Putamen (tissue), 1 donor: ENCODE measurements at regions not wholly inside any gene's neighbourhood (a gene's known extent, or its start where the extent isn't known, plus 50 kb on each side); places are given as distances from the start of the nearest gene placed in this dataset.
A peak's percentile ranks its signal among the peaks of the same experiment; 100 is the strongest.

ENCODE experiments used
- DNase-seq: peaks from one replicate; pipeline ENCODE4 v3.0.0-alpha.2; 2016; ENCODE audit warnings: low spot score

DNA sequence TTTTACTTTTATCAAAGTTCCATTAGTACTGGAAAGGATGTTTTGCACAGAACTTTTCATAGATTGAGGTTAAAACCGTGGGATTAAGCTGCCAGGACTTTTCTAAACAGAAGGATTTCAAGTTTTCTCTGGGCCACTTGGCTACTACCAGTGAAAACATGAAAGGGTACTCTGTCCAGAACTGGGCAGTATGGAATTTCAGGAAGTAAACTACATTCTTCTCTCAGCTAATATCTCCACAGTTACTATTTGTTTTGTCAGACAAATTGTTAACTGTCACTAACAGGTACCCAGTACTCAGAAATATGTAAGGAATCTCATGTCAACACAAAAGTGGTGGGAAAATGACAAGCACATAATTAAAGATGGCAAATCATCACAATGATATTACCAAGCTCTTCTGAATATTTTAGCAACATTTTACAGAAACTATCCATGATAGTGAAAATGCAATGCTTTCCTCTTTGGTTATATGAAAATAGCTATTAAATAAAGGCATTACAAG lies 454.4 kb downstream of the C4orf33 start:
- DNase-seq, result no peak

DNA sequence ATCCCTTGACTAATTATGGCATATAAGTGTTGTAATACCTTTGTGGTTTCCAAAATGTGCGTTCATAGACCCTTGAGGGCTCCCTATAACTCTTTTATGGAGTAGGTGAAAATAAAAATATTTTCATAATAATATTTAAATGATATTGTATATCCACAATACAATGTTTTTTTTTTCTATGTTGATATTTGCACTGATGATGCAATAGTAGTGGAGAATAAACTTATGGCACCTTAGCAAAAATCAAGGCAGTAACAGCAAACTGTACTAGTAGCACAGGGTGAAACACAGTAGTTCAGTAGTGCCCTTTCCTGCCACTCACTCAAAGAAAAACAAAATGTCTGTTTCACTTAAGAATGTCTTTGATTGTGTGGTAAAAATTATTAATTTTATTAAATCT lies 465.3 kb downstream of the C4orf33 start:
- no peak for DNase-seq

DNA sequence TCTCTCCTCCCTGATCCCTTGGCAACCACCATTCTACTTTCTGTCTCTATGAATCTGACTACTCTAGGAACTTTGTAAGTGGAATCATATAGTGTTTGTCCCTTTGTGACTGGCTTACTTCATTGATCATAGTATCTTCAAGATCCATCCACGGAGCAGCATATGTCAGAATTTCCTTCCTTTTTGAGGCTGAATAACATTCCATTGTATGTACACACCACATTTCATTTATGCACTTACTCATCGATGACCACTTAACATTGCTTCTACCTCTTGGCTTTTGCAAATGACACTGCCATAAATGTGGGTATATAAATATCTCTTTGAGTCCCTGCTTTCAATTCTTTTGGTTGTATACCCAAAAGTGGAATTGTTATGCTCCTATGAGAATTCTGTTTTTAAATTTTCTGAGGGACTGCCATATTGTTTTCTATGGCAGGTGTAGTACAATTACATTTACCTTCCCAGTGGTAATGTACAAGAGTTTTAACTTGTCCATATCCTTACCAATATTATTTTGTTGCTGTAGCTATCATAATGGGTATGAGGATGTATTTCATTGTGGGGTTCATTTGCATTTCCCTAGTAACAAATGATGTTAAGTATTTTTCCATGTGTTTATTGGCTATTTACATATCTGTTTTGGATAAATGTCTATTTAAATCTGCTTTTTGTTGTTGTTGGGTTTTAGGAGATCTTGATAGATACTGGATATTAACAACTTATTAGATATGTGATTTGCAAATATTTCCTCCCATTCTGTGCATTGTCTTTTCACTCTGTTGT lies 466.1 kb downstream of the C4orf33 start:
- DNase-seq, result no peak

DNA sequence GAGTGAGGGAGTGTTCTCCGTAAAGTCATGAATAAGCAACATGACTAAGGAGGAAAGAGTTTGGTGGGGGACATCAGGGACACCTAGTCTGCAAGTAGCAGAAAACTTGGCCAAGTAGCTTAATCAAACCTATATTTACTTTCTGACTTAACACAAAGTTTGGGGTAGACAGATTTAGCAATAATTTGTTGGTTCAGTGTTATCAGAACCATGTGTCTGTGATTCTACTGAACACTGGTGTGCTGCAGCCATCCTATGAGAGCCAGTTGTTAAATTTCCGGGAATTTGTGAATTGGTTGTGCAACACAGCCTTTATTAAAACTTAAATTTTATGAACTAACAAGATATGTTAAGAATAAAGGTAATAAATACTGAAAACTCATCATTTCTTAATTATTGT lies 469.3 kb downstream of the C4orf33 start:
- DNase-seq, result no peak

DNA sequence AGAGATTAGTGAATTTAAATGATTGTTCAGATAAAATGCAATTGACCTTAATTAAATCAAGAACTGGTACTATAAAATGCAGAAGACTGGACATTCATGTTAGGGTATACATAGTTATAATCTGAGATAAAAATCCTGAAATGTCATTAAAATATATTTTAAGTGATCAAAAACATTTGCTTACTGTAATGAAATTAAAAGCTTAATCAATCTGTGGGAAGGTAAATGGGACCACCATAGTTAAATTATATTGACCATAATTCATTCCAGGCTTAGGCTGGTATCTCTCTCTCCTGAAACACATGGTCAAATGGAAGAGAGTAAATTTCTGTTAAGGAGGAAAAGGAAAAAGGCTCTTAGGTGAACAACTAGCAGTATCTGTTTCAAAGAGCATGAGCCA lies 474.4 kb downstream of the C4orf33 start:
- no peak for DNase-seq

DNA sequence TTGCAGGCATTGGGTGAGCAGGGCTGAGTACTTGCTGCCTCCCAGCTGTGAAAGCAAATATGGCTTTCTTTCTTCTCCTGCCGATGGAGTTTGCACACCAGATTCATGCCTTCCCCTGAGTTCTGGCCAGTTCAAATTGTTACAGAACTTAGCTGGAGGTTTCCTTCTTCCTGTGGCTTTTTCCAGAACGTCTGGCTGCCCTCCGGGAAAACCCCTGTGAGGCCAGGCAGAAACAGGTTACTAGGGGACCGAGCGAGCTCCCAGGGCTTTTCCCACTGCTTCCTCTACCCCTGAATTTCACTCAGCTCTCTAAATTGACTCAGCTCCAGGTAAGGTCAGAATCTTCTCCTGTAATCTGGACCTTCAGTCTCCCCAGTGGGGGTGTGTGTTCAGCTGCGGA lies 482.4 kb downstream of the C4orf33 start:
- DNase-seq, result no peak

DNA sequence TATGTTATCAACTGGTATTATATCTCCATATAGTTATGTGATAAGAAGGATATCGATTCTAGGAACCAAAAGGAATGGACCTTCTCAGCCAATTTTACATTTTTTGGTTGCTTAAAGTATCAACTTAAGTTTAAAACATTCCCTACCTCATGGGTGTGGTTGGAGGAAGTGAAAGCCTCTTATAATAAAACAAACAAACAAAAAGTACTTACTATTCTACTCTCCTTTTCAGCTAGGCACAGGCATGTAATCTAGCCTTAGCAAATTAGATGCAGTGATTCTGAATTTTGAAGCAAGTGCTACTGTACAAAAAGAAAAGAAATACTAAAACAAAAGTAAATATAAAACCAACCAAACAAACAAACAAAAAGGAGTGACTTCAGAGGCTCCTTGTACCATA lies 485.4 kb downstream of the C4orf33 start:
- DNase-seq, result no peak

DNA sequence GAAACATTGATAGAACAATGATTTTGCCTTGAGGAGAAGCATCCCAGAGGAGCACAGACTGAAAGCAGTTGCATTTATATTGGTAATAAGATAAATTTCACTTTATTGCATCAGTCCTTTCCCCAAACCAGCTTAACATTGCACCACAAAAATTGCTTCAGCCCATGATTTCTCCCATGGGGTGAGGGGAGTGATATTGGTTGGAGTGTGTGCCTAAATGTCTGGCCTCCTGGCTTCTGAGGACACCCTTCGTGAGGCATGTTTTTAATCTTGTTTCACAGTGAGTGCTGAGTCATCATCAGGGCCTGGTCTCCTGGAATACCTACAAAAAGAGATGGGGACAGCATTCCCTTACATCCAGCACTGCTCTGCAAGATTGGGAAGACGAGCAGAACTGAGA lies 487.9 kb downstream of the C4orf33 start:
- DNase-seq, result no peak

DNA sequence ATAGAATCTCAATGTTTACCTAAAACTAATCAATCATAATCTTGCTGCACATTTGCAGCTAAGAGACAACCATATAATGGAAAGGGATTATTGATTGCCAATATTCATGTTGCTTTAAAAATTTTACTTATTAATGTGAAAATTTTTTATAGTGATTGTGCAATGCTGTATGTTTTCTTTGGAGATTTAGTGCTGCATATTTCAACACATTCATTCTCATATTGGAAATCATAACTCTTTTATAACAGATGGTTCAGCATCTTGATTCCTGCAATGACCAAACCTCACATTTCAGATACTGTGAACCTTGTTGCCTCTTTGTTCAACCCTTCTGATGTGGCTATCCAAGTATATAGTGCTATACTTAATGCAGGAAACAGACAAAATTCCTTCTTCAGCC lies 502.6 kb downstream of the C4orf33 start:
- no peak for DNase-seq

DNA sequence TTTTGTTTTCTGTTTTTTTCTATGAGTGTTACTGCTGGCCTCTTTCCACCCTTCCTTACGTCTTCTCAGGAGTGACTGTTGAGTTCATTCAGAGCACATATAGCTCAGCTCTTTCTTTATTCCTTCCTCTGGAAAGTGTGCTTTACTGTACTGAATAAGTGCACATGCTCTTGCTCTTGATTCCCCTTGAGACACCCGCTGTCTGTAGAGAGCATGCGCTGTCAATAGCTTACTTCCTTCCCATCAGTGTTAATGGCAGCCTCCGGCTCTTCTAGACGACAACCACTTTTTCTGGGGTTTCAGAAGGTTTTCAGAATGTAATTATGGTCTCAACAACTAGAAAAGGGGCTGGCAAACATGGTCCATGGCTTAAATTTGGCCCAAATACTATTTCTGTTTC lies 504.9 kb downstream of the C4orf33 start:
- no peak for DNase-seq

DNA sequence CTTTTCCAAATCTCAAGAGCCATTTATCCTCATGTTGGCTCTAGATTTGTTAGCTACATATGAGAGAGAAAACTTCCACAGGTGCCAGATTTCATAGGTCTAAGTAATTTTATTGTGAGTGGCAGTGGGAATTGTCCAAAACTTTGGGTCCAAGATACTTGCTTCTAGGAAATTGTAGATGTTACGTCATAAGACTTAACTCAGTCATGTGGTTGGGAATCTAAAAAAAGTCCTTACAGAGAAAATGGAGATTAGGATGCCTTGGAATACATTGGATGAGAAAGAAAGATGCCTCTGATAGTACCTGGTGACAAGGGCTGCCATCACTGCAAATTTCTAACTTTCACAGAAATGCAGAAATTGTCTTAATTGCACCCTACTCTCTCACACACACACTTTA lies 506.5 kb downstream of the C4orf33 start:
- no peak for DNase-seq

DNA sequence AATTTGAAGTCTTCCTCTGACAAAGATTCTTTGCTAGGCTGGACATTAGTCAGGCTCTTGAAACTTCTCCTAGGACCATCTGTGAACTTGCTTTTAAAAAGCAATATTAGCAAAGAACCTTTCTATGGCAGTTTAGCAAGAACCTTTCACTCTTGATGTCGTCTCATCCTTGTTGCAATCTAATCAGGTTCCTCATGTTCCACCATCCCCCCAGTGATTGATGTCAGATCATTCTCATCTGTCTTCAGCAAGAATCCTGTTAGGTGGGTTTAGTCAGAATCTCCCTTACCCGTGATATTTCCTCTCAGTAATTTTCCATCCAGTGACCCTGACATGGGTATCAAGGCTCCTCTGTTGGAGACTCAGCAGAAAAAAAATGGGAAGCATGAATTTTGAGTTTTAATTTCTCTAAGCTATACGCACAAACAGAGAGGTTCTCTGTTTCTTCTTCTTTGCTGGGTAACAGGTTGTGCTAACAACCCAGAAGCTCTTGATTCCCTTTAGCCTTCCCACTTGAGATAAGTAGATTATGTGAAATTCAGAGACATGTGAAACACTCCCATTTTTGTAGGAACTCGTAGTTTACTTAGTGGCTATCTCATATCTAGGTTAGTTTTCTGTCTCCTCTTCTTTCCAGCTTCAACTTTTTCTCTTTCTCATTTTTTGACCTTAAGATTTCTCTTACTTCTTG lies 507.4 kb downstream of the C4orf33 start:
- no peak for DNase-seq

DNA sequence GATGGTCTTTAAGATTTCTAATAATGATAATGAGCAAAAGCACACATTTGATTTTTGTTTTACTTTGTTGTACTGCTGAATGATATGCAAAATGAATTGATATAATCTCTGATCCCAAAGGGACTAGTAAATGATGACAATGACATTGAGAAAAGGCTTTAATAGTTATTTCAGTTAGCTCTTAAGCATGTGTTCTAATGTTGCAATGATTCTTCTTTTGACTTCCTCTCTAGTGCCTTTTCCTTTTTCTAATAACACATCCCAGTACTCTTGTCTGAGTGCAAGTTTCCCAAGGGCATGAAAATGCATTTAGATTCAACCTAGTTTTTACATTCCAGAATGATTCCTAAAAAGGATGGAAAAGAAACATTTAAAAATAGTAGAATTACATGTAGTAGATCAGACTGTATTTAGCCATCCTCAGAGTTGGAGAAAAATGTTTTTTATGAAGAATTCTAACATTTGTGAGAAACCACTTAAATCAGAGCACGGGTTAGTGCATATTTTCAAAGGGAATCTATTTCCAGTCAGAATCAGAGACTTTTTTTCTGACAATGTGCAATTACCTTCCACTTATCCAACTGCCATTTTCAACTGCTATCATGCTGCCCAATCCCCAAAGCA lies 508.8 kb downstream of the C4orf33 start:
- no peak for DNase-seq

DNA sequence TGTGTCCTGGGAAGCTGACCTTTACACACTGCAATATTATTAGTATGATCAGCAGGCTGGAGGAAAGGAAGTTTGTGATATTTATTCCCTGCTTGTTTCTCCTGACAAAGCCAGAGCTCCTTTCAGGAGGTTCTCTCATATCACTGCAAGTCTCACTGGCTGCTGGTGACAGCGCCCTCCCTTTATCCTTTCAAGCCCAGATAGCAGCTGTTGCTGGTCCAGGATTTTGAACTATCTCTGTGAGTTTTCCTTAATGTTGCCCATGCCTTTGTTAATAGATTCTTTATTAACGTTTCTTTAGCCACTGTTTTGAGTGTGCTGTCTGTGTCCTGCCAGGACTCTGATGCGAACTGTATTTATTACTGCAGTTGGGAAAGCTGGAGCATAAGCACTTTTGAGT lies 518.7 kb downstream of the C4orf33 start:
- no peak for DNase-seq

DNA sequence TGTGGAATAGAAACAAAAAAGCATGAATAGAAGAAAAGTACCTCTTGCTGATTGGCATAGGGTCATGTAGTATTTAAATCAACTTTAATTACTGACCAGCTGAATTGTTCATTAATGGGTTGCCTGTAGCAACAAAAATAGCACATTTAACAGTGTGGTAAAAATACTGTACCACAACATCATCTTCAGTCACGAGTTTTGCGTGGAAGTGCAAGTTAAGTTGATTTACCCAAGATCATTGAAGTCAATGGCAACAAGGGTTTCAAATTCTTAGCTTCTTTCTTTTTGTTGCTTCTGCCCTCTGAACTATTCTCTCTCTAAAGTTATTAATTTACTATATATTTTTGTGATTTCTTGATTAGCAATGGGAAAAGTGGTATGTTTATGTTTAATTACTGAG lies 526.6 kb downstream of the C4orf33 start:
- DNase-seq, result no peak

DNA sequence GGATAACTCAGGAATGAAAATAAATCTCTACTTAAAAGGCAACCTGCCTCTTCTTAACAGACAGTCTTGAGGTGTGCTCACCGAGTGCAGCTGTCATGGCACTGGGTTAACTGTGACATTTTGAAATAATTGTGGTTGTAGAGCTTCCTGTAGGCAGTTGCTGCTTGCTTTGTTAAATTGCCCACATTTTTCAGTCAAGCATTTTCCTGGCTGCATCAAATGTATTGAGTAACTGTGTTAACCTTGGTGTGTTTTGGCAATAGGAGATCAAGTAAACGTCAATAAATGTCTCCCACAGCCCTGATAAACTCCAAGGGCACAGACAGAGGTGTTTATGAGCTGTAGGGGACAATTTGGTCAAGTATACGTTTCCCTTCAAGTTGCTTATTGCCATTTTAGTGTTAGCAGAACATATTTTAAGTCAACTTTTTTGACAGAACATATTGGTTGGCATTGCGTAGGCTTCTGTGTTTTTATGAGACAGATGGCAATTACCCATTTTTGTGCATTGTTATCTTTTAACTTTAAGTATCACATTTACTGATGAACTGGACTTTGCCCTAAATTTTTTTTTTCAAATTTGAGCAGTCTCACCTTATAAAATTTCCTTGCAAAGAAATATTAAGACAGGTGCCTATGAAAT lies 527.4 kb downstream of the C4orf33 start:
- DNase-seq, result no peak

DNA sequence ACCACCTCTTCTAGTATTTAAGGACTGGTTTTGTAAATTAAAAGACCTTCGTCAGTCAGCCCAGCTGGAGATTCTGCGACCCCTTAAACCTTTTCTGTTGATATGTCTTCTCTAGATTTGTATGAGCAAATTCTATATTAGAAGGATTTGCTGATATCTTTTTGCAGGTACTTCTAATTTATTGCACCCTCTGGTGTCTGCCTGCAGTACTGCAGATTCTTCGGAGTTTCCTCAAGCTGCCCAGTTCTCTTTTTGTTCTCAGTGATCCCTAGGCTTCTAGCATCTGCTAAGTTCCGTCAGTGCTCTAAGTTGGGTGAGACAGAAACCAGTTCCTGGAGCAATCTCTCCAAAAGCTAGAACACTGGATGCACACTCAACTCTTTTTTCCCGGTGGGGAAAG lies 545.2 kb downstream of the C4orf33 start:
- peak; percentile 28 for DNase-seq

DNA sequence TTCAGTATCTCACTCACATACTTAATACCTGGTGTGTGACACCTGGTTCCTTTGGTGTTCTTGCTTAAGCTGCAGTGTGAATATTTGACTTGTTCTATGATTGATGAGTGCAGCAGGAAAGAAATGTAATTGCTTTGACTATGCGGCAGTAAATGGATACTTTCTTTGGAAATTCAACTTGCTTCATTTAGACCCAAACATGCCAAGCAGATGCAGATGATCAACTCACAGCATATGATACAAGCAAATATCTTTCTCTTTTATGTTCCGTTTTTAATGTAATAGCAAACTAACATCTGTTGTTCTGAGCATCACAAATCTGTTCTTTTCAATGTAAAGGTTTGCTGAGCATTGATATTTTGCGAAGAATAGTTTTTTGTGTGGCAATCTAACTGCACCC lies 549.5 kb downstream of the C4orf33 start:
- DNase-seq, result no peak

DNA sequence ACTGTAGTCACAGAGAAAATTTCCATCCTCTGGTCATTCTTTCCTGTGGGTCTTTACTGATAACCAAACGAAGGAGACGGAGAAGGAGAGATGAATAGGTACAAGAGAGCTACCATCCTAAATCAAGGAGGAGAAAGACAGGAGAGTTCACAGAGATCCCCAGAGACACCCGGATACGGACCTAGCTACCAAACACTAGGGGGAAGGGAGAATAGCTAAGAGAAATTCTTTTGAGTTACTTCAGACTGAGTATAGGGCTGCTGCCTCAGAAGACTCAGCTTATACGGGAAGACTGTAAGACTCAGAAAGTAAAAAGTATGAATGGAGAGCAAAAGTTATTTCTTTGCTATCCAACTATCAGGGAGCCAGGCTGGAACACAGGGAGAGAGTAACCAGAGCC lies 572.1 kb downstream of the C4orf33 start:
- no peak for DNase-seq

DNA sequence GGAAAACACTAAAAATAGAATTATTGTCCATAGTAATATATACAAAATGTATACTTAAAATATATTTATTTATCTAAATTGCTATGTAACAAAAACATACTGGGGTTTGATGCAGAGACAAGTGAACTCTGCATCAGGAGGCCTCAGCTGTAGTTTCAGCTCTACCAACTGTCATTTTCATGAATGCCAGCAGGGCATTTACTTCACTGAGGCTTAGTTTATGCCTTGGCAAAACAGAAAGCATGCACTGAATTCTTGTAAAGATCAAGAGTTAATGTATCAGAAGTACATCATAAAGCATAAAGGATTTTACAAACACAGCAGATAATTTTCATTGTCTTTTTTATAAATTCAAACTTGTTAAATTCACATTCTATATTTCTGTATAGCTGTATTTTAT lies 577.0 kb downstream of the C4orf33 start:
- DNase-seq, result no peak

DNA sequence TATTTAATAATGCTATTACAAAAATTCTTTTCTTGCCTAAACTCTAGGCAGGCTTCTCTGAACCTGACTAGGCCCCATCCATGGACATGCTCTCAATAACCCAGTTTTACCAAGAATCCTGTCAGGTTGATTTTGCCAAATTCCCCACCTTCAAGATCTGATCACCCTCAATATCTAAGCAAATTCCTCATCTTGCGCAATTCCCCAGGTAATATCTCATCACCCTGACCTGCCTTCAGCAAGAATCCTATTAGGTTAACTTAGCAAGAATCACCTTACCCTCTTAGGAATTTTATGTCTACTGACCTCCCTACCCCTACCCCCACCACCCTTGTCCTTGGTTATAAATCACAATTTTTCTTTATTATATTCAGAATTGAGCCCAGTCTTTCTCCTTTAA lies 579.1 kb downstream of the C4orf33 start:
- DNase-seq, result no peak

DNA sequence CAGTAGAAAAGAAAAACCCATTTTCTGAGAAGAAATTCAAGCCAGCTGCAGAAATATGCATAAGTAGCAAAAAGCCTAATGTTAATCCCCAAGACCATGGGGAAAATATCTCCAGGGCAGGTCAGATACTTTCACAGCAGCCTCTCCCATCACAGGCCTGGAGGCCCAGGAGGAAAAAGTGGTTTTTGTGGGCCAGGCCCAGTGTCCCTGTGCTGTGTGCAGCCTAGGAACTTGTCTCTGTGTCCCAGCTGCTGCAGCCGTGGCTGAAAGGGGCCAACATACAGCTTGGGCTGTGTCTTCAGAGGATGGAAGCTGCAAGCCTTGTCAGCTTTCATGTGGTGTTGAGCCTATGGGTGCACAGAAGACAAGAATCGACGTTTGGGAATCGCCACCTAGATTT lies 581.0 kb downstream of the C4orf33 start:
- DNase-seq, result no peak

DNA sequence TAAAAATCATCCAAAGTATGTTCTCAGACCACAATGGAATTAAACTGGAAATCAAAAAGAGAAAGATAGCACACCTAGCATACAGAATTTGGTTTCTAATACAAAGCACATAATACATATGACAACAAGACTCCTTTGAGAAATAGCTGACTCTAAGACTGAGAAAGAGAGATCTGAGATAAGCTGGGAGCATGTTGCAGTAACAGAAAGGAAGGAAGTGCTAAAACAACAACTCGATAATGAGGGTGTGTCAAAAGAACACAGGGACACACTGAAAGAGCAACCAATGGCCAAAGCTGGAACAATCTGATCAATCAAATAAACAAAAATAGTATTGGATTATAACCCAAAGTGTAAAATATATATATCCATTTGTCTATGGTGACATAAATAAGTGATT lies 586.6 kb downstream of the C4orf33 start:
- DNase-seq, result no peak
